Keratinocyte (primary cell): ENCODE measurements at regions not wholly inside any gene's neighbourhood (a gene's known extent, or its start where the extent isn't known, plus 50 kb on each side); places are given as distances from the start of the nearest gene placed in this dataset.

Experiments used
- CTCF ChIP-seq, 3 experiments: IDR thresholded peaks in 1 of 3; conservative IDR thresholded peaks in 1 of 3; optimal IDR thresholded peaks in 1 of 3; 2 replicates in 2 of 3; 3 replicates in 1 of 3; pipeline versions ENCODE3 to v1.5.1; 2011; ENCODE audit warnings: low read length in 3 of 3, mild to moderate bottlenecking in 3 of 3, moderate library complexity in 2 of 3, control low read depth in 1 of 3, inconsistent platforms in 1 of 3; ENCODE audit not compliant: insufficient read depth in 2 of 3; ENCODE audit errors: extremely low read depth in 1 of 3
- EZH2 ChIP-seq: IDR thresholded peaks from one replicate; pipeline ENCODE4 v1.6.1; 2012; ENCODE audit warnings: inconsistent platforms, mild to moderate bottlenecking, low read length, moderate library complexity

- no peak for TF ChIP-seq CTCF (optimal IDR thresholded peaks at IDR 0.05 in 1 of 3, IDR thresholded peaks at IDR 0.05 in 1 of 3, conservative IDR thresholded peaks at IDR 0.05 in 1 of 3; ENCODE audit: extremely low read depth in 1 of 3, insufficient read depth in 2 of 3, low read length in 3 of 3)
- no peak for TF ChIP-seq EZH2
These were observed 1223.2 kb upstream of the SLC10A2 start for GRCh38 chr13:104289400-104289799.
